22Rv1 (cell line): ENCODE measurements at regions not wholly inside any gene's neighbourhood (a gene's known extent, or its start where the extent isn't known, plus 50 kb on each side); places are given as distances from the start of the nearest gene placed in this dataset.
"Not testable (repeated sequence)": the region's sequence is repeated elsewhere in the genome, so short reads cannot be mapped to it uniquely, and the experiment has no call there.

Experiments
- H3K27ac ChIP-seq: fragments of 450-650 bp; 2 replicates; pipeline ENCODE4 v1.5.1; 2017
- CTCF ChIP-seq: fragments of 450-650 bp; IDR thresholded peaks from 2 replicates; pipeline ENCODE4 v1.5.1; 2017; ENCODE audit warnings: mild to moderate bottlenecking
- ZFX ChIP-seq: fragments of 450-650 bp; IDR thresholded peaks from 2 replicates; pipeline ENCODE4 v1.6.1; 2017; ENCODE audit warnings: antibody characterized with exemption, borderline replicate concordance

- TF ChIP-seq ZFX: no peak
- no peak overlapping the region for H3K27ac ChIP-seq
Measured at GRCh38 chr18:22585821-22586220, 168.1 kb upstream of the CTAGE1 start.

- H3K27ac ChIP-seq: no peak overlapping the region
Measured at GRCh38 chr18:22591222-22591621, 173.5 kb upstream of the CTAGE1 start.

GRCh38 chr18:22594155-22594690 lies 176.5 kb upstream of the CTAGE1 start:
- H3K27ac ChIP-seq: no peak overlapping the region
- TF ChIP-seq CTCF (no peak), ZFX (no peak)

More at GRCh38 chr18:22591222-22591621, 173.5 kb upstream of the CTAGE1 start:
- TF ChIP-seq ZFX: no peak
- TF ChIP-seq CTCF: no peak

GRCh38 chr18:22601481-22601880 lies 183.8 kb upstream of the CTAGE1 start:
- H3K27ac ChIP-seq: no peak overlapping the region
- TF ChIP-seq ZFX (no peak), CTCF (no peak)

GRCh38 chr18:22602456-22602855 lies 184.7 kb upstream of the CTAGE1 start:
- H3K27ac ChIP-seq: not testable (repeated sequence)

DNA sequence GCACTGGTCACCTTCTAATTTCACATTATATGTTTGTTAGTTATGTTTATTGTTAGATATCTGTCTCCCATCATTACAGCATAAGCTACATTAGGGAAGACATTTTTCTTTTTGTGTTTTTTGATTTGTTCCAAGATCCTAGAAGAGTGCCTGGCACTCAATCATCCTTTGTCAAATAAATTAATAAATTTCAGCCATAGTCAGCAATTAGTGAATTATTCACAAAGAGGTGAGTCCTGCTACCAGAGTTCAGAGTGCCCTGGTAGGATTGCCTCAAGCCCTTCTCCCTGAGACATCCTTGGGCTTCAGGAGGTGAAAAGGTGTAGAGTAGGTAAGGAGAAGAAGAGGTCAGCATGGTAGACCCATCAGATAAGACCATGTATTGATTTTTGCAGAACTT lies 186.2 kb upstream of the CTAGE1 start:
- TF ChIP-seq ZFX (no peak), CTCF (no peak)

DNA sequence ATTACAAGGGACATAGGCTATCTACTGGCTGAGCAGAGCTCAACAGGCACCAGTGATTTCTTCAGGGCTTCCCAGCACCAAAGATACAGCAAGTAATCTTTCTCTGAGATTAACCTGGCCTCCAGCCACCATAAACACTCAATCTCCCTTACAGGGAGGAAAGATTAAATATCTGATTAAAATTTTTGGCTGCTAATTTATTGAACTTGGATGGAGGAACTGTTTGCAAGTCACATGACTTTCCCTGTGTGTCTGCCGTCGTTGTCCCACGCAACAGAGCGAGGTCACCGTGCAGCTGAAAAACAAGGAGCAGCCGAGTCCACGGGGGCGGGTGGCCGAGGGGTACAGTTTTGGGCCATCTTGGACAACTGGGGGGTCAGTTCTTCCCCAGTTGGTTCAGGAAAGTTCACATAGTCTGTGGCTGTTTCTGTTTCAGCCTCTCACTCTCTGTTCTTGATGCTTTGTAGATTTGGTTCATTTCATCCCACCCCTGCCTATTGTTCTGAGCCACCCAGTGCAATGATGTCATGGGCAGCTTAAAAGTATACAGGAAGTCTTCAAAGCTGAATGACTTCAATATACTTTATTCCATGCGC lies 186.8 kb upstream of the CTAGE1 start:
- TF ChIP-seq CTCF: no peak
- no peak for TF ChIP-seq ZFX
- H3K27ac ChIP-seq: peak overlapping the region; percentile 60

More for the DNA sequence above, 186.2 kb upstream of the CTAGE1 start:
- H3K27ac ChIP-seq: peak overlapping the region; percentile 60

GRCh38 chr18:22604986-22605421 lies 187.3 kb upstream of the CTAGE1 start:
- TF ChIP-seq CTCF: no peak
- TF ChIP-seq ZFX: no peak
- peak overlapping the region; percentile 60 for H3K27ac ChIP-seq
